B cell (primary cell): ENCODE measurements at regions not wholly inside any gene's neighbourhood (a gene's known extent, or its start where the extent isn't known, plus 50 kb on each side); places are given as distances from the start of the nearest gene placed in this dataset.

ENCODE experiments used
- ATAC-seq: fragments of 200-7000 bp; cut with Tn5 transposase; one replicate; pipeline ENCODE4 v1.10.0; 2021; ENCODE audit warnings: low read depth, mild to moderate bottlenecking, moderate number of reproducible peaks, moderate library complexity
- CTCF ChIA-PET: fragments of 350-600 bp; sonication (Branson Sonifier 250); formaldehyde crosslinking; loops from one replicate; lab custom pipeline; 2021; ENCODE audit warnings: antibody characterized with exemption, inconsistent platforms; lab: Charles Lee
- POLR2A ChIA-PET: fragments of 350-600 bp; sonication (Branson Sonifier 250); formaldehyde crosslinking; loops from one replicate; lab custom pipeline; 2021; ENCODE audit warnings: antibody characterized with exemption; lab: Charles Lee
- DNase-seq: peaks from one replicate; pipeline ENCODE4 v3.0.0; 2013
- H2AFZ ChIP-seq: 2 replicates; pipeline ENCODE4 v1.6.1; 2012; ENCODE audit warnings: mild to moderate bottlenecking, low read depth, low read length; ENCODE audit not compliant: insufficient read depth, poor library complexity, severe bottlenecking
- H3K27ac ChIP-seq, 2 donors: 1 replicate in 1 of 2; 2 replicates in 1 of 2; pipeline ENCODE4 v1.5.1; 2012 to 2013; ENCODE audit warnings: low read length in 2 of 2, mild to moderate bottlenecking in 2 of 2, moderate library complexity in 1 of 2
- H3K27me3 ChIP-seq, 4 experiments: fragments of 200-600 bp in 1 of 4; sonication (generic) in 1 of 4; replicated peaks in 1 of 4; 1 replicate in 2 of 4; 2 replicates in 2 of 4; pipeline versions ENCODE4 v1.6.1 to v1.7.0; 2013 to 2016; ENCODE audit warnings: low read length in 3 of 4, mild to moderate bottlenecking in 2 of 4, mixed read lengths in 1 of 4, moderate library complexity in 1 of 4; ENCODE audit not compliant: insufficient read depth in 4 of 4, control insufficient read depth in 3 of 4; ENCODE audit errors: control extremely low read depth in 1 of 4
- H3K36me3 ChIP-seq, 2 experiments: replicated peaks in 1 of 2; 1 replicate in 1 of 2; 2 replicates in 1 of 2; pipeline versions ENCODE4 v1.6.1 to v1.7.1; 2013; ENCODE audit warnings: low read length in 1 of 2; ENCODE audit not compliant: insufficient read depth in 2 of 2, control insufficient read depth in 1 of 2; ENCODE audit errors: control extremely low read depth in 1 of 2, extremely low read depth in 1 of 2
- H3K4me1 ChIP-seq, 2 donors: fragments of 200-600 bp in 1 of 2; sonication (generic) in 1 of 2; 1 replicate in 1 of 2; 2 replicates in 1 of 2; pipeline versions ENCODE4 v1.5.1 to v1.6.1; 2013 to 2017; ENCODE audit warnings: low read length in 2 of 2; ENCODE audit not compliant: control insufficient read depth in 2 of 2, insufficient read depth in 2 of 2
- H3K4me2 ChIP-seq: replicated peaks from 2 replicates; pipeline ENCODE3; 2012; ENCODE audit warnings: mild to moderate bottlenecking, low read depth, low read length; ENCODE audit not compliant: poor library complexity, severe bottlenecking
- H3K4me3 ChIP-seq, 5 experiments: fragments of 200-600 bp in 1 of 5; sonication (generic) in 1 of 5; 1 replicate in 3 of 5; 2 replicates in 2 of 5; pipeline versions ENCODE4 v1.5.1 to v1.7.0; 2011 to 2016; ENCODE audit warnings: low read length in 4 of 5, mild to moderate bottlenecking in 4 of 5, low read depth in 2 of 5, control low read depth in 1 of 5, moderate library complexity in 1 of 5; ENCODE audit not compliant: insufficient read depth in 1 of 5; ENCODE audit errors: control extremely low read depth in 1 of 5, extremely low read depth in 1 of 5
- H3K79me2 ChIP-seq: fragments of 200-600 bp; sonication (generic); one replicate; pipeline ENCODE4 v1.6.0; 2016; ENCODE audit warnings: low read length; ENCODE audit not compliant: control insufficient read depth, insufficient read depth
- H3K9ac ChIP-seq: fragments of 200-600 bp; sonication (generic); 2 replicates; pipeline ENCODE4 v1.6.1; 2017; ENCODE audit warnings: mild to moderate bottlenecking, low read length, moderate library complexity
- H3K9me3 ChIP-seq, 3 donors: one replicate each; pipeline versions ENCODE4 v1.6.1 to v1.7.1; 2013; ENCODE audit warnings: low read length in 2 of 3; ENCODE audit not compliant: control insufficient read depth in 2 of 3, insufficient read depth in 1 of 3; ENCODE audit errors: control extremely low read depth in 1 of 3
- H4K20me1 ChIP-seq: 2 replicates; pipeline ENCODE4 v1.6.0; 2012; ENCODE audit warnings: mild to moderate bottlenecking, low read length; ENCODE audit not compliant: insufficient read depth, control insufficient read depth, poor library complexity, severe bottlenecking
- H3K27ac Mint-ChIP-seq: one replicate; pipeline ENCODE4 v1.8.0; 2021; ENCODE audit warnings: mixed read lengths
- H3K27me3 Mint-ChIP-seq: one replicate; pipeline ENCODE4 v1.8.0; 2021; ENCODE audit warnings: mixed read lengths
- H3K4me1 Mint-ChIP-seq: one replicate; pipeline ENCODE4 v1.8.0; 2021; ENCODE audit warnings: mixed read lengths
- H3K4me3 Mint-ChIP-seq: one replicate; pipeline ENCODE4 v1.8.0; 2021; ENCODE audit warnings: mixed read lengths
- H3K9me3 Mint-ChIP-seq: one replicate; pipeline ENCODE4 v1.8.0; 2022; ENCODE audit warnings: mixed read lengths; ENCODE audit not compliant: insufficient read depth
- EZH2 ChIP-seq: IDR thresholded peaks from 2 replicates; pipeline ENCODE4 v1.6.1; 2012; ENCODE audit warnings: borderline replicate concordance, low read depth, mild to moderate bottlenecking, moderate library complexity, low read length; ENCODE audit not compliant: insufficient read depth, poor library complexity, severe bottlenecking
- WGBS: methylation state at CpG from one replicate; pipeline ENCODE4 v1.1.5; 2013; ENCODE audit warnings: missing lambda C conversion rate; ENCODE audit not compliant: insufficient coverage; 5-methylcytosine and 5-hydroxymethylcytosine counted together
- intact Hi-C: fragments of 100-400 bp; cut with micrococcal nuclease; formaldehyde crosslinking; loops from one replicate; pipeline ENCODE4 v1.10.0; 2022
- TF ChIP-seq, protein P1 (sequence below): fragments of 200-600 bp; IDR thresholded peaks from one replicate; pipeline ENCODE4 v1.8.0; 2022; ENCODE audit warnings: antibody characterized with exemption, mild to moderate bottlenecking

DNA sequence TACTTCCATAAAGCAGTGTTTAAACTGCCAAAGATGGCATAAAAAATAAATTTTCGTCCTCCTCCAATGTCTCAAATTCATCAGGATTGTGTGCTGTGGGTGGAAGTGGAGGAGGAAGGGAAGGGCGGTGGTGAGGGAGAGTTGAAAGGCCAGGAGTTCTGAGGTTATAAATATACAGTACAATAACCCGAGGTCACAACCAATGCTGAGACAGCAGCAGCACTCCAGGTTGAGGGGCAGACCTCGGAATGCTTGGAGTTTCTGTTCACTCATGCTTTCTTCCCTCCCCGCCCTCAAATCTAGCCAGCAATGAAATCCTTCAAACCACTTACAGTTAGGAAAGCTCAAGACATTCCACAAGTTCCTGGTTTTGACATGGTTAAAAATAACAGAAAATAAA lies 134.0 kb upstream of the SMAD1 start:
- H3K27ac ChIP-seq, result no peak overlapping the region
- H3K36me3 ChIP-seq, result no peaks in the 10 kb centered on the region
- H3K79me2 ChIP-seq, result no peaks in the 10 kb centered on the region
- no peaks in the 10 kb centered on the region for H3K4me1 ChIP-seq
- 75% methylated on average over 1 of the region's 5 CpGs for WGBS
- Mint-ChIP-seq H3K27ac (no peak overlapping the region), H3K4me3 (no peak overlapping the region), H3K27me3 (peaks cover 9% of the 10 kb centered on the region), H3K9me3 (no peaks in the 10 kb centered on the region), H3K4me1 (no peaks in the 10 kb centered on the region)
- intact Hi-C loops, result no loop called here
- H3K9ac ChIP-seq, result no peak overlapping the region
- no peak overlapping the region for H2AFZ ChIP-seq
- no peak for DNase-seq
- no peaks in the 10 kb centered on the region for H4K20me1 ChIP-seq
- H3K4me3 ChIP-seq, result no peak overlapping the region
- TF ChIP-seq, protein P1, sequence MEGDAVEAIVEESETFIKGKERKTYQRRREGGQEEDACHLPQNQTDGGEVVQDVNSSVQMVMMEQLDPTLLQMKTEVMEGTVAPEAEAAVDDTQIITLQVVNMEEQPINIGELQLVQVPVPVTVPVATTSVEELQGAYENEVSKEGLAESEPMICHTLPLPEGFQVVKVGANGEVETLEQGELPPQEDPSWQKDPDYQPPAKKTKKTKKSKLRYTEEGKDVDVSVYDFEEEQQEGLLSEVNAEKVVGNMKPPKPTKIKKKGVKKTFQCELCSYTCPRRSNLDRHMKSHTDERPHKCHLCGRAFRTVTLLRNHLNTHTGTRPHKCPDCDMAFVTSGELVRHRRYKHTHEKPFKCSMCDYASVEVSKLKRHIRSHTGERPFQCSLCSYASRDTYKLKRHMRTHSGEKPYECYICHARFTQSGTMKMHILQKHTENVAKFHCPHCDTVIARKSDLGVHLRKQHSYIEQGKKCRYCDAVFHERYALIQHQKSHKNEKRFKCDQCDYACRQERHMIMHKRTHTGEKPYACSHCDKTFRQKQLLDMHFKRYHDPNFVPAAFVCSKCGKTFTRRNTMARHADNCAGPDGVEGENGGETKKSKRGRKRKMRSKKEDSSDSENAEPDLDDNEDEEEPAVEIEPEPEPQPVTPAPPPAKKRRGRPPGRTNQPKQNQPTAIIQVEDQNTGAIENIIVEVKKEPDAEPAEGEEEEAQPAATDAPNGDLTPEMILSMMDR, result no peak
- no peak for TF ChIP-seq EZH2
- H3K4me2 ChIP-seq, result no peak overlapping the region
- POLR2A ChIA-PET, result no interaction called here
- no peaks in the 10 kb centered on the region for H3K9me3 ChIP-seq
- no peaks in the 10 kb centered on the region for H3K27me3 ChIP-seq
- no peak for ATAC-seq
- CTCF ChIA-PET, result no interaction called here

DNA sequence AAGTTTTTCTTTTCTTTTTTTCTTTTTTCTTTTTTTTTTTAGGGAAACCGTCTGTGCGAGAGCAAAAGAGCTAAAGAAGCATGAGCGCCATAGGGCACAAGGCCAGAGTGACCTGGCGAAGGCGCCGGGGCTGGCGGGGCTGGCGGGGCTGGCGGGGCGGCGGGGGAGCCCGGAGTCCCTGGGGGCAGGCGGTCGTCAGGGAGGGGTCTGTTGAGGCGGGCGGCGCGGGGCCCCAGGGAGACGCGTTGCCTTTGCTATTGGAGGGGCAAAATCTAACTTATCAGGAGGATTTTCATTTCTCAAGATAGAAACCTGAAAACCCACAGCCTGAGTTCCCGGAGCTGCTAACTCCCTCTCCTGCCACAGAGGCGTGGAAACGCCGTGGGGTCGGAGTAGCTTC lies 135.6 kb upstream of the SMAD1 start:
- no peak for TF ChIP-seq EZH2
- TF ChIP-seq, protein P1, result no peak
- H3K9me3 Mint-ChIP-seq, result no peaks in the 10 kb centered on the region
- no peaks in the 10 kb centered on the region for H3K27me3 ChIP-seq
- peaks cover 9% of the 10 kb centered on the region for H3K27me3 Mint-ChIP-seq
- no peak overlapping the region for H3K27ac ChIP-seq
- CTCF ChIA-PET, result interaction anchor here (1.2 kb wide), 1 partner anchor 1940 kb away, joined by 3 read pairs; no protein-coding TSS in a partner anchor
- no peak overlapping the region for H3K27ac Mint-ChIP-seq
- H3K36me3 ChIP-seq, result no peaks in the 10 kb centered on the region
- no peak overlapping the region for H3K9ac ChIP-seq
- H2AFZ ChIP-seq, result no peak overlapping the region
- H3K79me2 ChIP-seq, result no peaks in the 10 kb centered on the region
- DNase-seq (no peak), ATAC-seq (no peak)
- H3K4me1 Mint-ChIP-seq, result no peaks in the 10 kb centered on the region
- H3K4me2 ChIP-seq, result no peak overlapping the region
- H3K4me1 ChIP-seq, result no peaks in the 10 kb centered on the region
- intact Hi-C loops, result no loop called here
- WGBS, result 93% methylated on average over 16 of the region's 25 CpGs
- H3K4me3 Mint-ChIP-seq, result no peak overlapping the region
- no peaks in the 10 kb centered on the region for H3K9me3 ChIP-seq
- H3K4me3 ChIP-seq, result no peak overlapping the region
- POLR2A ChIA-PET, result no interaction called here
- no peaks in the 10 kb centered on the region for H4K20me1 ChIP-seq
